ENCODE measurements at regions not wholly inside any gene's neighbourhood (a gene's known extent, or its start where the extent isn't known, plus 50 kb on each side); places are given as distances from the start of the nearest gene placed in this dataset.
"Not testable (repeated sequence)": the region's sequence is repeated elsewhere in the genome, so short reads cannot be mapped to it uniquely, and the experiment has no call there.

GRCh38 chr3:5488771-5489170, 301.3 kb downstream of the EDEM1 start:
- DNase-seq, result no peak

- DNase-seq, result no peak
Measured at GRCh38 chr3:5489536-5489935, 302.0 kb downstream of the EDEM1 start.

DNA sequence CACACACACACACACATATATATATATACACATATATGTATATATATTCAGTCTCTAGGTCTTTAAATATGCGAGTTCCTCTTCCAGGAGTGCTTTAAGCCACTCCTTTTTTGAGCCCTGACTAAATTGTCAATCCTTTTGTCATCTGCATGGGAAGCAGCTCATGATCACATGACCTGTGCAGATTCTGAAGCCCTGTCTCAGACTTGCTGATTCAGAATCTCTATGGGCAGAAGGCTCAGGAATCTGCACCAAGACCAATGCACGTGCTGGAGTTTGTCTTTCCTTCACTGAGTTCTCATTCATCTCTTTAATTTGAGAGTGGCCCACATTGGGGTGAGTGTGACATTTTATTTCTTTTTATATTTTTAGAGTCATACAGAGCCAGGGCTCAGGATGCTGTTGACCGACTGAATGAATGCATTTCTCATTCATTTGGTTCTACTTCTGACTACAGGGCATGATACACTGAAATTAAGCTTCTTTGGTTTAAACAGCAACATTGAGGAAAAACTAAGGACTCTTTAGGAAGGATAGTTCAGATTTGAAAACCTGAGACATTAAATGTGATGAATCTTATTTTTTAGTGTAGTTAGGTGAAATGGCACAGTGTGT, 307.5 kb downstream of the EDEM1 start:
- no peak for DNase-seq

DNA sequence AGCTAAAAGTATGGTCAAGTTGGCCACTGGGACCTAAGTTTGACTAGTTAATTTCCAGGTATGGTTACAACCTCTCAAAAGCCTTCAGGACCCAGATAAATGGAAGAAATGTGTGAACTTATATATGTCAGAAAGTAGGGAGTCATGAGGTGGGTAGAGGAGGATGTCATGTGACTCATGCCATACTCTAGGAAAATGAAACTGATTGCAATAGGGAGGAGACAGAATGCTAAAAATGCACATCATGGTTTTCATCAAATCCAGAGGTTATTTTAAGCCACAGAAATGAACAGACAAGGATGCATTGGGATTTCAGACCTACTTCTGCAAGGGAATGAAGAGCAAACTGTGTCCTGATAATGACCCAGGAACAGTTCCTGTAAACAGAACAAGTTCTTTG, 310.0 kb downstream of the EDEM1 start:
- no peak for DNase-seq

GRCh38 chr3:5498981-5499380, 311.5 kb downstream of the EDEM1 start:
- DNase-seq, result no peak

- no peak for DNase-seq
Measured at GRCh38 chr3:5499404-5499803, 311.9 kb downstream of the EDEM1 start.

DNA sequence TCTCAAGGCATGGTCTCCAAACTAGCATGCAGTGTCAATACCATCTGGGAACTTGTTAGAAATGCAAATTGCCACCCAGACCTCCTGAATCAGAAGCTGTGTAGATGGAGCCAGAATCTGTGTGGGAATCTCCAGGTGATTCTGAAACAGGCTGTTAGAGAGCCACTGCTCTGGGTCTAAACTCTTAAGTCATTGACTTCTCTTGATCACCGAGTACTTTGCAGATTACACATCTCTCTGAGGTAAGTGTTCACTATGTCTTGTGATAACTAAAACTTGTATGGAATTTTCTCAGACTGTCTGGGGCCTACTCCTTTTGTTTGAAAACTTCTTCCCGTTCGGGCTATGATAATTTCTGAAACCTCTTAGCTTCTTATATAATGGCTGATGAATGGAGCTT, 315.6 kb downstream of the EDEM1 start:
- DNase-seq, result no peak

GRCh38 chr3:5504135-5504534, 316.6 kb downstream of the EDEM1 start:
- DNase-seq, result no peak

- no peak for DNase-seq
Measured at GRCh38 chr3:5505163-5505562, 317.7 kb downstream of the EDEM1 start.

- DNase-seq, result no peak
Measured at GRCh38 chr3:5505997-5506396, 318.5 kb downstream of the EDEM1 start.

- DNase-seq, result not testable (repeated sequence)
Measured at GRCh38 chr3:5508860-5509259, 321.4 kb downstream of the EDEM1 start.

DNA sequence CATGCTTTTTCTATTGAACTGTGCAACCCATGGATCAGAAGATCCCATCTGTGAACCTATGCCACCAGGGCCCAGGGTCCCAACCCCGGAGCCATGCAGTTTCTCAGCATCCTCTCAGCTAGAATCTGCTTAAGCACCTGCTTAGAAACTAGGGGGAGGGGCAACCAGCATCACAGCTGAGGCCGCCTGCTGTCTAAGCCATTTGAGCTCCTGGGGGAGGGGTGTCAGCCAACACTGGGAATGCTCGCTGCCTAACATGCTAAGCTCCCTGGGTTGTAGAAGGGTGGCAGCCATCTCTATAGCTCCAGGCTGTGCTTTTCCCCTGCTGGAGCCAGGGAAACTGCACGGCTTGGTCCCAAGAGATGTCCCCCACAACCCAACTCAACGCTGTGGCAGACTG, 322.8 kb downstream of the EDEM1 start:
- no peak for DNase-seq

DNA sequence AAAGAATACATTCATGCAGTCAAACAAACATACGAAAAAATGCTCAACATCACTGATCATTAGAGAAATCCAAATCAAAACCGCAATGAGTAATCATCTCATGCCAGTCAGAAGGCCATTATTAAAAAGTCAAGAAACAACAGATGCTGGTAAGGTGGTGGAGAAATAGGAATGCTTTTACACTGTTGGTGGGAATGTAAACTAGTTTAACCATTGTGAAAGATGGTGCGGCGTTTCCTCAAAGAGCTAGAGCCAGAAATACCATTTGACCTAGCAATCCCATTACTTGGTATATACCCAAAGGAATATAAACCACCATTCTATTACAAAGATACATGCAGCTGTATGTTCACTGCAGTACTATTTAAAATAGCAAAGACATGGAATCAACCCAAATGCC, 330.4 kb downstream of the EDEM1 start:
- DNase-seq, result no peak

GRCh38 chr3:5520237-5520636, 332.7 kb downstream of the EDEM1 start:
- DNase-seq, result no peak

DNA sequence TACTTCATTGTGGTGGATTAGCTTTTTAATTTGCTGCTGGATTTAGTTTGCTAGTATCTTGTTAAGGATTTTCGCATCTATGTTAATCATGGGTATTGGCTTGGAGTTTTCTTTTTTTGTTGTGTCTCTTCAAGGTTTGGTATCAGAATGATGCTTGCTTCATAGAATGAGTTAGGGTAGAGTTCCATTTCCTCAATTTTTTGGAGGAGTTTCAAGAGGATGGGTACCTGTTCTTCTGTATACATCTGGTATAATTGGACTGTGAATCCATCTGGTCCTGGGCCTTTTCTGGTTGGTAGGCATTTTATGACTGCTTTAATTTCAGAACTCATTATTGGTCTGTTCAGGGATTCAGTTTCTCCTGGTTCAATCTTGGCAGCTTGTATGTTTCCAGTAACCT, 335.6 kb downstream of the EDEM1 start:
- no peak for DNase-seq

- DNase-seq, result no peak
Measured at GRCh38 chr3:5531039-5531438, 343.5 kb downstream of the EDEM1 start.

DNA sequence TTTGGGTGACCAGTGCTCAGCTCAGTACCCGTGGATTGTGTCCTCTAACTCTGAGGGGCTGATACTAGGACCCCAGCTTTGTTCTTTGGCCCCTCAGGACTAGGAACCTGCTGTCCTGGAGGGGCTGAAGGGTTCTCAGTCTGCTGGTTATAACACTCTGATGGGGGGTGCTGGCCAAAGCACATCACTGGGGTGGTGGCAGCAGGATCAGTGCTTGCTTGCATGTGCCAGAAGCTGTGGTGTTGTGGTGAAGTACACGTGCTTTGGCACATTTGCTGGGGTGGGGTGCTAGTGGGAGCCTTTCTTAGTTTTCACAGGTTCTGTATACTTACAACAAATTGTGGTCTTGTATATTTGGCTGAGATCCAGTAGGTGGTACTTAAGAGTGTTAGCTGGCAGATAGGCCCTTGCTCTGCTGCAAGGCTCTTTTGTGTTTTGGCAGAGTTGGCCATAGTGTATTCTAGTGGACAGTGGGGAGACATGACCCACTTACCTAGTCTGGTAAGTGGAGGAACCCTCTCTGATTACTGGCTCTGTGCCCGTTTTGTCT, 344.3 kb downstream of the EDEM1 start:
- DNase-seq, result no peak

- DNase-seq, result no peak
Measured at GRCh38 chr3:5540532-5540931, 353.0 kb downstream of the EDEM1 start.

- DNase-seq, result no peak
Measured at GRCh38 chr3:5542472-5542871, 355.0 kb downstream of the EDEM1 start.

DNA sequence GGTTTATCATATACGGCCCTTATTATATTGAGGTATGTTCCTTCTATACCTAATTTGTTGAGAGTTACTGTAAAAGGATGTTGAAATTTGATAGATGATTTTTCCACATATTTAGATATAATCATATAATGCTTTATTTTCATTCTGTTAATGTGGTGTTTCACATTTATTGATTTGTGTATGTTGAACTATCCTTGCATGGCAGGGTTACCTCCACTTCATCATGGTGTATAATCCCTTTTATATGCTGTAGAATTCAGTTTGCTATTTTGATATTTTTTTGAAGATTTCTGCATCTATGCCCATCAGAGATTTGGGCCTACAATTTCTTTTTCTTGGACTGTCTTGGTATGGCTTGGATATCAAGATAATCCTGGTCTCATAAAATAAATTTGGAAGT, 355.5 kb downstream of the EDEM1 start:
- DNase-seq, result no peak

GRCh38 chr3:5545719-5546118, 358.2 kb downstream of the EDEM1 start:
- DNase-seq, result no peak

DNA sequence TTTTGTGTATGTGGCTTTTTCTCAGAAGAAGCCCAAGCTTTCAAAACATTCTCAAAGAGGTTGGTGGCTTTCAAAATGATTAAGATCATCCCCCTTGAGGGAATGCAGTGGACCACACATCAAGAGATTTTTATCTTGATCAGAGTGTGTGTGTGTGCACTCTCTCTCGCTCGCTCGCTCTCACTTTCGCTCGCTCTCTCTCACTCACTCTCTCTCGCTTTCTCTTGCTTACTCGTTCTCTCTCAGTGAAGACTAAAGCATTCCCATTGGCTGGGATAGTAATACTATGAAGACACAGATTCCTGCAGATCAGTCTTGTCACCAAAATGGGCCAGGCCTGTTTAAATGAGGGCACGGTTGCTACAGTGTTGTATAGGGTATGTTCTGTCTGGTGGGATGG, 365.7 kb downstream of the EDEM1 start:
- DNase-seq, result no peak

DNA sequence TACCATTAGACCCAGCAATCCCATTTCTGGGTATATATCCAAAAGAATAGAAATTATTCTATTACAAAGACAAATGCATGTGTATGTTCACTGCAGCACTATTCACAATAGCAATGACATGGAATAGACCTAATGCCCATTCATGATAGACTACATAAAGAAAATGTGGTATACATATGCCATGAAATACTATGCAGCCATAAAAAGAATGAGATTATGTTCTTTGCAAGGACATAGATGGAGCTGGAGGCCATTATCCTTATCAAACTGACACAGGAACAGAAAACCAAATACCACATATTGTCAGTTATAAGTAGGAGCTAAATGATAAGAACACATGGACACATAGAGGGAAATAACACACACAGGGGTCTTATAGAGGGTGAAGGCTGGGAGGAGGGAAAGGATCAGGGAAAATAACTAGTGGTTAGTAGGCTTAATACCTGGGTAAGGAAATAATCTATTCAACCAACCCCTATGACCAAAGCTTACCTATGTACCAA, 366.8 kb downstream of the EDEM1 start:
- DNase-seq, result no peak

DNA sequence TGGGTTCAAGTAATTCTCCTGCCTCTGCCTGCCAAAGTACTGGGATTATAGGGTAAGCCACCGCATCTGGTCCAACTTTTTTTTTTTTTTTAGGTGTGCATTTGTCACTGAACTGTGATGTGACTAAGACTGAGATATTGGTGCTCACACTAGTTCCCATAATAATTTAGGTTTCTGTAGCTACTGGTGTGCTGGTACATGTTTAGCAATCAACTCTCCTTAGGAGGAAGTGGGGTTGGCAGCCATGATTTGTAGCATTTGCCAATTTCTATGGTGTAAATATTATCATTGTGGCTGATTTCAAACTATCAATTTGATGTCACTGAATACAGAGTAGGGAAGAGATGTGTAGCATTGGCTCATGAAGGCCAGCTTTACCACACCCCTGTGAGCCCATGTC, 372.7 kb downstream of the EDEM1 start:
- no peak for DNase-seq

Measured in activated CD8-positive, alpha-beta memory T cell treated with anti-CD3 and anti-CD28 coated beads, Interleukin-2, amount 50 U/mL, for 48 hours (primary cell).